D721Med (cell line): ENCODE measurements at regions not wholly inside any gene's neighbourhood (a gene's known extent, or its start where the extent isn't known, plus 50 kb on each side); places are given as distances from the start of the nearest gene placed in this dataset.
"Not testable (repeated sequence)": the region's sequence is repeated elsewhere in the genome, so short reads cannot be mapped to it uniquely, and the experiment has no call there.

Experiments
- DNase-seq: peaks from one replicate; pipeline ENCODE4 v3.0.0; 2011; ENCODE audit warnings: low spot score; ENCODE audit not compliant: insufficient read length
- FAIRE-seq: peaks from 2 replicates; lab custom pipeline; 2011; peaks lifted over from hg19 to GRCh38; lab: Jason Lieb, UNC
- TF ChIP-seq, protein P1 (sequence below): IDR thresholded peaks from 2 replicates; pipeline ENCODE4 v1.5.1; 2012; ENCODE audit warnings: mild to moderate bottlenecking, control low read depth; ENCODE audit not compliant: insufficient read depth; ENCODE audit errors: missing control alignments

- DNase-seq, result no peak
- TF ChIP-seq, protein P1, sequence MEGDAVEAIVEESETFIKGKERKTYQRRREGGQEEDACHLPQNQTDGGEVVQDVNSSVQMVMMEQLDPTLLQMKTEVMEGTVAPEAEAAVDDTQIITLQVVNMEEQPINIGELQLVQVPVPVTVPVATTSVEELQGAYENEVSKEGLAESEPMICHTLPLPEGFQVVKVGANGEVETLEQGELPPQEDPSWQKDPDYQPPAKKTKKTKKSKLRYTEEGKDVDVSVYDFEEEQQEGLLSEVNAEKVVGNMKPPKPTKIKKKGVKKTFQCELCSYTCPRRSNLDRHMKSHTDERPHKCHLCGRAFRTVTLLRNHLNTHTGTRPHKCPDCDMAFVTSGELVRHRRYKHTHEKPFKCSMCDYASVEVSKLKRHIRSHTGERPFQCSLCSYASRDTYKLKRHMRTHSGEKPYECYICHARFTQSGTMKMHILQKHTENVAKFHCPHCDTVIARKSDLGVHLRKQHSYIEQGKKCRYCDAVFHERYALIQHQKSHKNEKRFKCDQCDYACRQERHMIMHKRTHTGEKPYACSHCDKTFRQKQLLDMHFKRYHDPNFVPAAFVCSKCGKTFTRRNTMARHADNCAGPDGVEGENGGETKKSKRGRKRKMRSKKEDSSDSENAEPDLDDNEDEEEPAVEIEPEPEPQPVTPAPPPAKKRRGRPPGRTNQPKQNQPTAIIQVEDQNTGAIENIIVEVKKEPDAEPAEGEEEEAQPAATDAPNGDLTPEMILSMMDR, result no peak
- no peak for FAIRE-seq
These were observed 500.4 kb upstream of the KLHL4 start for GRCh38 chrX:87017210-87017609.

DNA sequence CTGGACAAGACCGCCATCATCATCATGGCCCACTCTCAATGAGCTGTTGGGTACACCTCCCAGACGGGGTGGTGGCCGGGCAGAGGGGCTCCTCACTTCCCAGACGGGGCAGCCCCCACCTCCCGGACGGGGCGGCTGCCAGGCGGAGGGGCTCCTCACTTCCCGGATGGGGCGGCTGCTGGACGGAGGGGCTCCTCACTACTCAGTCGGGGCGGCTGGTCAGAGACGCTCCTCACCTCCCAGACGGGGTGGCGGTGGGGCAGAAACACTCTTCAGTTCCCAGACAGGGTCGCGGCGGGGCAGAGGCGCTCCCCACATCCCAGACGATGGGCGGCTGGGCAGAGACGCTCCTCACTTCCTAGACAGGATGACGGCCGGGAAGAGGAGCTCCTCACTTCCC, 484.5 kb upstream of the KLHL4 start:
- not testable (repeated sequence) for FAIRE-seq, DNase-seq

DNA sequence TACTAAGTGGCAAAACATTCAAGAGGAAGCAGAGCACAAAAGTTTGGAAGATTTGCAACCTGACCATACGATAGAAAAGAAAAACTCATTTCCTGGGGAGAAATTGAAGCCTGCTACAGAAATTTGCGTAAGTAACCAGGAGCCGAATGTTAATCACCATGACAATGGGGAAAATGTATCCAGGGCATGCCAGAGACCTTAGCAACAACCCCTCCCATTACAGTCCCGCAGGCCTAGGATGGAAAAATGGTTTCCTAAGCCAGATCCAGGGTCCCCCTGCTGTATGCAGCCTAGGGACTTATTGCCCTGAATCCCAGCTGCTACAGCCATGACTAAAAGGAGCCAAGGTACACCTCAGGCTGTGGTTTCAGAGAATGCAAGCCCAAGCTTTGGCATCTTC, 472.2 kb upstream of the KLHL4 start:
- FAIRE-seq (no peak), DNase-seq (no peak)
- TF ChIP-seq, protein P1, result no peak

- FAIRE-seq (no peak), DNase-seq (no peak)
- TF ChIP-seq, protein P1, result no peak
These were observed 468.0 kb upstream of the KLHL4 start for GRCh38 chrX:87049567-87049966.

DNA sequence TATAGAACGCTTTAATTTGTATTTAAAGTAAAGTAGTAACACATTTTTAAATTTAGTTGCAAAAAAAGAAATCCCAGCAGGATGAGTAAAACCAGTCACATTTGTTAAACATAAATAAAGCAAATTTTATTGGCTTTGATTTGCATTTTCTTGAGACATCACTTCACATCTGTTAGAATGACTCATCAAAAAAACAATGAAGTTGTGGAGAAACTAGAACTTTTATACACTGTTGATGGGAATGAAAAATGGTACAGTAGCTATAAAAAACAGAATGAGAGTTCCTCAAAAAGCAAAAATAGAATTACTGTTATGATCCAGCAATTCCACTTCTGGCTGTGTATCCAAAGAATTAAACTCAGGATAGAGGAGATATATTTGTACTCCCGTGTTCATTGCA, 454.0 kb upstream of the KLHL4 start:
- FAIRE-seq (no peak), DNase-seq (no peak)
- TF ChIP-seq, protein P1, result no peak

DNA sequence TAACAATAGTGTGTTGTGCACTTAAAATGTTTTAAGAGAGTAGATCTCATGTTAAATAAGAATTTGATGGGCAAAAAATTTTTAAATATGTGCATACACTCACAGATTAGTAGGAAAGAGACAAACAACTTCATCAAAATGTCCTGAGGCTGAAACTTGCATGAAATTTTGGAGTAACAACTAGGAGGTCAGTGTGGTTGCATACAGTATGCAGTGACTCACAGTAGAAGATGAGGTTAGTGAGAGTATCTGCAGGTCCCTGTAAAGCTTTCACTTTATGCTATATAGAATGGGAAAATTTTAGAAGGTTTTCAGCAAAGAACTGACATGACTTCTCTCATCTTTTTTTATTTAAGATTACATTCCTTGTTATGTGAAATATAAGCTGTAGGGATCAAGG, 453.1 kb upstream of the KLHL4 start:
- DNase-seq (no peak), FAIRE-seq (no peak)
- TF ChIP-seq, protein P1, result no peak

DNA sequence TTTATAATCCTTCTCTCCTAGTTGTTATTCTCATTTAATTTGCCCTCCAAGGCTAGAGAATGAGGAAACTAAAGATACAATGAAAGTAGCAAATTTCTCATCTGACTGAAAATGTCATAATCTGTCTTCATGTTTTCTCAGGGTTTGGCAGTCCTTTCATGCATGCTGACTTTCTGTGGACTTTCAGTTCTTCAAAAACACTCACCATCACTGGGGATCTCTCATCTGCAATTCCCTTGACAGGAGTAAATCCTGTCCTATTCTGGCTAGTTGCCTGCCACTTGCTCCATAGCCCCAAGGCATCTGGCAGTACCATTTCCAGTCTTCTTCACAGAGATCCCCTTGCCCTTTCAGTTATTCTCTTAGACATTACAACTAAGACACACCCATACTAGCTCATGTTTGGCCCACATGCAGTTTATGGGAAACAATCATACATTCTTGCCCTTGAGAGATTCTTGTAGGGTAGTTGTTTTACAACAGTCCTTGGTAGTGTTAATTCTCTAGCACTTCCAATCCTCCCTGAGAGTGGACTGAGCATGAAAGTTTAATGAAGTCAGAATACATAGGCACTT, 449.7 kb upstream of the KLHL4 start:
- DNase-seq, result no peak
- TF ChIP-seq, protein P1, result no peak
- no peak for FAIRE-seq

- FAIRE-seq, result no peak
- DNase-seq, result no peak
- TF ChIP-seq, protein P1, result no peak
These were observed 439.4 kb upstream of the KLHL4 start for GRCh38 chrX:87078231-87078630.
